ENCODE measurements at regions not wholly inside any gene's neighbourhood (a gene's known extent, or its start where the extent isn't known, plus 50 kb on each side); places are given as distances from the start of the nearest gene placed in this dataset.

DNA sequence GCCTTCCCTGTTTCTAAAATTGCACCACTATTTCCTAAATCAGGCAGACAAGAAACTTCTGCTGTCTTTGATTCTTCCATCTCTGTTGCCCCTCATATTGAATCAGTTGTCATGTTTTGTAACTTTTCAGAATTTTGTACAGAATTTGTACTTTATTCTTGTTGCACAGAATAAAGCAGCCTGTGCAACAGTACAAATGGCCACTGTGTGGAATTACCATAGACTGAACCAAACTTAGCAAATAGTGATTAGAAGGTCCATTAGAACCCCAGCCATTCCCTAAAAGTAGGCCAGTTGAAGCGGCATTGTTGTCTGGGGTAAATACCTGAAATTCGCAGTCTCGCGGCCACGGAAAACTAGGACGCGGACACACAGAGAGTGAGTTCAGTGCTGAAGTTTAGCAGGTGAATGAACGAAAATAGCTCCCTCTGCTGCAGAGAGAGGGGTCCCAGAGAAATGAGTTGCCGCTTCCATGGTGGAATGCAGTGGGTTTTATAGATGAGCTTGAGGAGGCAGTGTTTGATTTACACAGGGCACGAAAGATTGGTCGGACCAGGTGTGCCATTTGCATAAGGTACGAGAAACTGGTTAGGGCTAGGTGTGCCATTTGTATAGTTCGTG lies 71.8 kb downstream of the C4orf33 start:
- H3K4me3 ChIP-seq (ENCODE audit: low read depth, low read length), result no peak overlapping the region

DNA sequence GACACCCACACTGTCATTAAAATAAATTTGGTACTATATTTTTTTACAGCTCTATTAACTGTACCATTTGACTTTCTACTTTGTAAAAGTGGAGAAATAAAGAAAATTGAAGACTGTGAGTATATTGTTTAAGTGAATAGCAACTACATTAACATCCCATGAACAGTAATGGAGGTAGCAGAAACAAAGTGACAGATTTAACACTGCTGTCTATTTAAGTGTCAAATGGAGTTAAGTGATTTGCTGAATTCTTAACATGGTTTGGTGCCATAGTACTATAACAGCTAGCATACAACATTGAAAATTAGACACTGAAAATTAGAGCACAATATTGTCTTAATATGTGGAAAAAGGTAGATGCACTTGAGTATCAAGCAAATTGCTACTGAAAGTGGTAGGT lies 76.2 kb downstream of the C4orf33 start:
- no peak overlapping the region for H3K4me3 ChIP-seq (ENCODE audit: low read depth, low read length)

- no peak overlapping the region for H3K4me3 ChIP-seq (ENCODE audit: low read depth, low read length)
These were observed 80.9 kb downstream of the C4orf33 start for GRCh38 chr4:129176864-129177263.

GRCh38 chr4:129179276-129179675 lies 83.3 kb downstream of the C4orf33 start:
- H3K4me3 ChIP-seq (ENCODE audit: low read depth, low read length), result no peak overlapping the region

DNA sequence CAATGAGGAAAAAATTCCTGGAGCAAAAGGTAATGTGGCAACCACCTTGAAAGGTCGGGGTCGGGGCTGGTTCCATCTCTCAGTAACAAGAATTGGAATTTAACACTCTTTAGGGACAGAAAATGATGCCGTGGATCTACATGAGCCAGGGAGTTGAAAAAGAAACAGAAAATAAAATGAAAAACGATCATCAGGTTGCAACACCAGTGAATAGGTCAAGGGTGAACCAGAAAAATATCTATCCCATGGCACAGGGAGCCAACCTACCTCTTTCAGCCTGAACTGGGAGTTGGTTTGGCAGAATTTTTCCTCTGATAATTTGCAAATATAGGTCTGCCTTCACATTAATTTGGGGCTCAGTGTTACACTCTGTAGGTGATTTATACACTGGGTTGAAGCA lies 93.7 kb downstream of the C4orf33 start:
- H3K4me3 ChIP-seq (ENCODE audit: low read depth, low read length), result no peak overlapping the region

- no peak overlapping the region for H3K4me3 ChIP-seq (ENCODE audit: low read depth, low read length)
These were observed 97.6 kb downstream of the C4orf33 start for GRCh38 chr4:129193357-129194100.

DNA sequence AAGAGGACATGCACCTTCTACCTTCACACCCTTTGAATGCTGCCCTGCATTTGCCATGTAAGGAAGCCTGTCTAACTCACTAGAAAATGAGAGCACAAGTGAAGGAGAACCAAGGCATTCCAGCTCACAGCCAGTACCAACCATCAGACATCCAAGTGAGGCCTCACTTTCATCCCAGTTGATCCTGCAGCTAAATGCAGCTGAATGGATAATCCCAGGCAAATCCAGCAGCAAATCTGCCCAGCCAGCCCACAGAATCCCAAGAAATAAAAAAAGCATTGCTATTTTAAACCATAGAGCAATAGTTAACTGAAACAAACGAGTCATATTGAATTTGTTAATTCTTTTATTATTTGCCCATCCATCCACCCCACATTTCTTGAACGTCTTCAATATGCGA lies 112.5 kb downstream of the C4orf33 start:
- no peak overlapping the region for H3K4me3 ChIP-seq (ENCODE audit: low read depth, low read length)

- H3K4me3 ChIP-seq (ENCODE audit: low read depth, low read length), result no peak overlapping the region
These were observed 117.7 kb downstream of the C4orf33 start for GRCh38 chr4:129213692-129214091.

- H3K4me3 ChIP-seq (ENCODE audit: low read depth, low read length), result no peak overlapping the region
These were observed 122.4 kb downstream of the C4orf33 start for GRCh38 chr4:129218360-129218759.

- H3K4me3 ChIP-seq (ENCODE audit: low read depth, low read length), result no peak overlapping the region
These were observed 122.9 kb downstream of the C4orf33 start for GRCh38 chr4:129218897-129219296.

DNA sequence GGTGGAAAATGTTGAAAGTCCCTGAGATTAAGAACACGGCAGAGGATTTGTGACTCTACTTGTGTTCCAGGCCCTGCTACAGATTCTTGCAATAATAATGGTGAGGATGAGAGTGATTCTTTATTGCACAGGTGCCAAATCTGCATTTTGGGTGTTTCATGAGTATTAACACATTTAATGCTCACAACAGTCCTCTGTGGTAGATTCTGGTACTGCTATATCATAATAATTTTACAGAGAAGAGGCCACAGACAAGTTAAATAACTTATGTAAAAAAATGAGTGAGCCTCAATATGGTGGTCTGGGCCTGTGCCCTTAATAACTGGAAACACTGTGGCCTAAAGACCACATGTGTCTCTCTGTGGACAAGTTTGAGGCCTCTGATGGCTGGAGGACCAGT lies 124.3 kb downstream of the C4orf33 start:
- H3K4me3 ChIP-seq (ENCODE audit: low read depth, low read length), result no peak overlapping the region

DNA sequence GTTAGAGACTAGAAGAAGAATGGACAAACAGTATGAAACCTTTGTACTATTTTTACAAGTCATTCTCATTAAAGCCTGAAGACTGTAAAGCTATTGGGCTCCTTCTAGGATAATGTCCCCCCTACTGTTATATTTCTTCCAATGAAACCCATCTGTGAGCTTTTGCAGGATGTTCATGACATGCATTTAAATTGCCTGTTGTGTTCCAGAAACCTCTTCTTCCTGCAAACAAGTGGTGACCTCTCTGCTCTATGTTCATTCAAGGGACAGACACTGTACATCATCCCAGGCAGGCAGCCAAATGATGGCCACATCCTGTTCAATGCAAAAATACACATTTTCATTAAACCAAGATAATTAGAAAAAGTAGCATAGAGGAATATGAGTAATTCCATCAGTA lies 128.0 kb downstream of the C4orf33 start:
- H3K4me3 ChIP-seq (ENCODE audit: low read depth, low read length), result no peak overlapping the region

- H3K4me3 ChIP-seq (ENCODE audit: low read depth, low read length), result no peak overlapping the region
These were observed 134.9 kb downstream of the C4orf33 start for GRCh38 chr4:129230846-129231245.

GRCh38 chr4:129231945-129232588 lies 136.1 kb downstream of the C4orf33 start:
- no peak overlapping the region for H3K4me3 ChIP-seq (ENCODE audit: low read depth, low read length)

GRCh38 chr4:129232589-129233337 lies 136.8 kb downstream of the C4orf33 start:
- H3K4me3 ChIP-seq (ENCODE audit: low read depth, low read length), result no peak overlapping the region

GRCh38 chr4:129233691-129234090 lies 137.7 kb downstream of the C4orf33 start:
- H3K4me3 ChIP-seq (ENCODE audit: low read depth, low read length), result no peak overlapping the region

DNA sequence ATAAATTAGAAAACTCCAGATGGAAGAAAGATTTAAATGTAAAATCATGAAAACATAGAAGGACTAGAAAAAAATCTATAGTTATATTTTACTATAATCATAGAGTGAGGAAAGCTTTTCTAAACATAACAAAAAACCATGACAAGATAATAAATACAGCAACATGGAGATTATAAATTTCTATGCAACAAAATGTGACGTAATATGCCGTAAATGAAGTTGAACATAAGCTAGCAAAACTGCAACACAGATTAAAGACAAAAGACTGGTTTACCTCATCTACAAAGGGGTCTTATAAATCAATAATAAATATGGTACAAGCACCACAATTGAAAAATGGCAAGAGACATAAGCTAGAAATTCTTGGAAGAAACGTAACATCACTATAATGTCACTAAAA lies 140.4 kb downstream of the C4orf33 start:
- H3K4me3 ChIP-seq (ENCODE audit: low read depth, low read length), result no peak overlapping the region

DNA sequence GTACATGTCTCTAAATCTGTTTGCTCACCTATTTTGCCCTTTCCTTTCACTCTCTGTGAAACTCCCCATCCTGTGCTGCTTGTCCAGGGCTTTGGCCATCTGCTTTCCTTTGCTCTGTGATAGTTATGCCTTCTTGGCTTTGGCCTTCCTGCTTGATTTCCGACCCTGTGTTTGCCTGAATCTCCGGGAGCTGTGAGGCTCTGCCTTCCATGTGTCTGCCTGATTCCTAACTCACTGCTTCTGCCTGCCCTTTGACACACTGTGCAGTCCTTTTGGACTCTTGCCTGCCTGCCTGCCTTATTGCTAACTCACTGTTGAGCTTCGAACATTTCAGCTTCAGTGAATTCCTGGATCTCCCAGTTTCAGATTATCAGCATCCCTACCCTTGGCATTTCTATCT lies 143.1 kb downstream of the C4orf33 start:
- H3K4me3 ChIP-seq (ENCODE audit: low read depth, low read length), result no peak overlapping the region

DNA sequence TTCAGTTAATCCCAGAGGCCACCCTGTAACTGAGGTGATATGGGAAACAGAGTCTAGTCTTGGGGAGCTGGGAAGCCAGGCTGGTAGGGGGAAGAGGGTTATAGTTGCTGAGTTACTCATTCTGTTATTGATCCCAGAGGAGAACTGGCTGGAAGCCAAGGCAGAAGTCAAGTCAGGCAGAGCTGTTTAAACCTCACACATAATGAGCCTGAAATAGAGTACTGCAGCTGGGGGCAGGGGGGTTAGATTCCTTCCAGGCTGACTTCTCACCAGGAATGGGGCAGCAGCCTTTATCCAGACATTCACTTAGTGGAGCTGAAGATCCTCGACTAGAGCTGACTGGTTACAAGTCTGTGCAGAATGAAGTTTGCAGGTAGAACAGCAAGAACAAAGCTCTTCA lies 144.9 kb downstream of the C4orf33 start:
- H3K4me3 ChIP-seq (ENCODE audit: low read depth, low read length), result no peak overlapping the region

- H3K4me3 ChIP-seq (ENCODE audit: low read depth, low read length), result no peak overlapping the region
These were observed 150.2 kb downstream of the C4orf33 start for GRCh38 chr4:129246145-129246544.

DNA sequence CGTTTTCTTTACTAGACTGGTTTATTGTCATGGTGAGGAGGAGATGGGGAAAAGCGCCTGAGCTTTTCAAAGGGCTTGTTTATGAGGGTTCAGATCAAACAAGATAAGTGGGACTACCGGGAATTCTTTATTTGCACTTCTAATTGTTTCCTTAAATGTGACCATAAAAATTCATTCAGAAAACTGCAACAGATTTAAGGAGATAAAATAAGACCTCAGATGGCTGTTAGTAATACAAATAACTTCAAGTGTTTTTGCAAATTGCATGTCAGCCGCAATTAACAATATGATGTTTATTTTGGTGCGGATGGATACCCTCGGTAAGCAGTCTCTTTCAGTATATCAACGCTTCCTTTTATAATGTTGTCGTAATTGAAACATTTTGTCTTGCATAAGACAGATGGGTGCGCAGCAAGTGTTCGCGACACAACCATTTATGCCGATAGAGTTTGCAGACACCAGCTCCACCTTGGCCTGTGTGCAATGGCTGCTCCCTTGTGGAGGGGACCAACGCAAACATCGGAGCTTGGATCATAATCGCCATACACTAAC lies 151.0 kb downstream of the C4orf33 start:
- no peak overlapping the region for H3K4me3 ChIP-seq (ENCODE audit: low read depth, low read length)

All from iPS-11a (cell line).